Aorta (tissue), 5 donors: ENCODE measurements at regions not wholly inside any gene's neighbourhood (a gene's known extent, or its start where the extent isn't known, plus 50 kb on each side); places are given as distances from the start of the nearest gene placed in this dataset.

ENCODE experiments used
- ATAC-seq: fragments of 200-7000 bp; cut with Tn5 transposase; one replicate; pipeline ENCODE4 v1.9.1; 2022; ENCODE audit warnings: moderate library complexity; ENCODE audit not compliant: low FRiP score
- DNase-seq, 2 donors: peaks; one replicate each; pipeline ENCODE4 v3.0.0-alpha.2; 2020
- H3K27ac ChIP-seq, 2 donors: one replicate each; pipeline ENCODE4 v1.5.1; 2013; ENCODE audit warnings: low read length in 2 of 2, mild to moderate bottlenecking in 2 of 2, moderate library complexity in 2 of 2, control low read depth in 1 of 2, inconsistent platforms in 1 of 2, low read depth in 1 of 2
- H3K27me3 ChIP-seq, 2 donors: one replicate each; pipeline ENCODE4 v1.6.1; 2013; ENCODE audit warnings: control low read depth in 1 of 2, low read length in 1 of 2, mild to moderate bottlenecking in 1 of 2, moderate library complexity in 1 of 2; ENCODE audit not compliant: insufficient read depth in 2 of 2, control insufficient read depth in 1 of 2
- H3K36me3 ChIP-seq, 2 donors: one replicate each; pipeline ENCODE4 v1.6.1; 2013; ENCODE audit warnings: control low read depth in 1 of 2, low read length in 1 of 2, mild to moderate bottlenecking in 1 of 2; ENCODE audit not compliant: insufficient read depth in 2 of 2, control insufficient read depth in 1 of 2
- H3K4me1 ChIP-seq, 2 donors: one replicate each; pipeline ENCODE4 v1.6.1; 2013; ENCODE audit warnings: low read length in 2 of 2, control low read depth in 1 of 2, mild to moderate bottlenecking in 1 of 2, moderate library complexity in 1 of 2; ENCODE audit not compliant: insufficient read depth in 2 of 2, control insufficient read depth in 1 of 2
- H3K4me3 ChIP-seq, 2 donors: one replicate each; pipeline ENCODE4 v1.5.1; 2013; ENCODE audit warnings: low read length in 2 of 2, control low read depth in 1 of 2, mild to moderate bottlenecking in 1 of 2
- H3K9me3 ChIP-seq: one replicate; pipeline ENCODE4 v1.6.1; 2013; ENCODE audit warnings: mild to moderate bottlenecking, low read length; ENCODE audit not compliant: control insufficient read depth
- WGBS, 2 donors: extraction: QIAGEN DNeasy Blood & Tissue Kit; methylation state at CpG; one replicate each; pipeline ENCODE4 v1.1.7; 2013; 5-methylcytosine and 5-hydroxymethylcytosine counted together
- intact Hi-C, 2 donors: fragments of 100-400 bp; cut with DNase I; formaldehyde crosslinking; loops; one replicate each; pipeline versions ENCODE4 v1.14.2 to v1.15.0; 2022
- donor health status: healthy with polysubstance abuse.
- donor health status: Bipolar disorder and iron deficiency.
- donor health status: DM: no; HTN: no; CAD: no.
- donor health status: DM: no; HTN: no; CAD: no.
- donor health status: DM: yes; HTN: yes; CAD: no.

DNA sequence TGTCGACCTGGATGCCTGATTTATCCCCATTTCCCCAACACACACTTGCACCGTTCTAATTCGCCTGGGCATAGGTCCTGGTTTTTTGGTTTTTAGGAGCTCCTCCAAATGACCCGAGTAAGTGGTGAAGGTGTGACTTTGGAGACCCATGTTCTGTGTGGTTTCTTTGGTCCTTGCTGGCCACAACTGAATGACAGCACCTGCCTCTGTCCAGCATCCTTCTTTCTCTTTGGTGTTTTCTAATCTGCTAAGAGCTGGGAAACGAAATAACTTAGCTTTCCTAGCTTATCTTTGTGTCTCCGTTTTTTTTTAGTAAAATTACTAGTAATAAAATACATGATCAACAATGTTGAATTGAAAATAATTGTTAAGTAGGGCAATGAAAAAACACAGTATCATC, 120.2 kb downstream of the PRLHR start:
- DNase-seq (no peak), ATAC-seq (no peak)
- 80 to 83% methylated on average over 6 of the region's 6 CpGs for WGBS, 2 donors
- no peaks in the 10 kb centered on the region for H3K36me3 ChIP-seq
- intact Hi-C loops: no loop called here
- no peak overlapping the region for H3K27ac ChIP-seq
- no peaks in the 10 kb centered on the region for H3K4me1 ChIP-seq
- H3K4me3 ChIP-seq: no peak overlapping the region
- peaks cover 7% of the 10 kb centered on the region for H3K9me3 ChIP-seq
- no peaks in the 10 kb centered on the region for H3K27me3 ChIP-seq

DNA sequence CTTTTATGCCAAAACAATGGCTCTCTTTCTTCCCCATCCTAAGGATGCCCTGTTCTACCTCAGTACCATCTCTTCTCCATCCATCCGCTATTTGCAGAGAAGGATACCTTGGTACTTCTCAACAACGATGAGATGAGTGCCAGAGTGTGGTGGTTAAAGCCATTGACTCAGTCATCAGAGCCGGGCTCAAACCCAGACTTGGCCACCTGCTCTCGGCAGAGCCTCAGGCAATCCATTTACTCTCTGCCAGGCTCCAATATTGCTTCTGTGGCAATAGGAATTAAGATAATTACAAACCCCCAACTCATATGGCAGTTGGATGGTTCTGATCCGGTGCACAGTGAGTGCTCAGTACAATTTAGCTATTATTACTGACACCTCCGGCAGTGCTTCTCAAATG, 121.3 kb downstream of the PRLHR start:
- Histone ChIP-seq H3K9me3 (peaks cover 8% of the 10 kb centered on the region), H3K4me3 (no peak overlapping the region), H3K4me1 (no peaks in the 10 kb centered on the region), H3K36me3 (no peaks in the 10 kb centered on the region), H3K27ac (no peak overlapping the region), H3K27me3 (no peaks in the 10 kb centered on the region)
- DNase-seq (no peak), ATAC-seq (no peak)
- intact Hi-C loops: no loop called here
- 86 to 92% methylated on average over 6 of the region's 6 CpGs for WGBS, 2 donors

DNA sequence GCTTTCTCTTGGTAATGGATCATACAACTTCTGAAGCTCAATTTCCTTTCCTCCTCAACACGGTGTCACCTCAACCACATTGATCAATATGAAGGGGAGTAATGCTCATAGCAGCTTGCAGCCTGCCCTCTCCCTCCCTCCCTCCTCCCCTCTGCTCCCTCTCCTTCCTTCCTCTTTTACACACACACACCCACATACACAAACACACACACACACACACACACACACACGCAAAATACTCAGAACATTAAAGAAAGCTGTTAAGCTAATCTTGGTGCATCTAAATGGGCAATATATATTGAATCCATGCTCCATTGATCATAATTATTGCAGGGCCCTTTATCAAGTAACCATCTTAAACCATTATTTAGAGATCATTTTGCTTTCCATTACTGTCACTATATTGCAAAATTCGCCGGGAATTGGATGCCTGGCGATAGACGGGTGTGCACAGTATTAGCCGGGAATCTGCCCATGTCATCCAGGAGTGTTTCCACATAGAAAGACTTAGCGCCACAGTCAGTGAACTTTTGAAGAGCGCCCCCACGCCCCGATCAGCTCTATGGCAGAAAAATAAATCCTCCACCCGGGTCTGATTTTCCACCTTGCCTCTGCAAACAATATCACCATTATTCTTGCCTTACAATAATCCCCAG, 122.0 kb downstream of the PRLHR start:
- intact Hi-C loops: no loop called here
- 55 to 58% methylated on average over 12 of the region's 12 CpGs for WGBS, 2 donors

DNA sequence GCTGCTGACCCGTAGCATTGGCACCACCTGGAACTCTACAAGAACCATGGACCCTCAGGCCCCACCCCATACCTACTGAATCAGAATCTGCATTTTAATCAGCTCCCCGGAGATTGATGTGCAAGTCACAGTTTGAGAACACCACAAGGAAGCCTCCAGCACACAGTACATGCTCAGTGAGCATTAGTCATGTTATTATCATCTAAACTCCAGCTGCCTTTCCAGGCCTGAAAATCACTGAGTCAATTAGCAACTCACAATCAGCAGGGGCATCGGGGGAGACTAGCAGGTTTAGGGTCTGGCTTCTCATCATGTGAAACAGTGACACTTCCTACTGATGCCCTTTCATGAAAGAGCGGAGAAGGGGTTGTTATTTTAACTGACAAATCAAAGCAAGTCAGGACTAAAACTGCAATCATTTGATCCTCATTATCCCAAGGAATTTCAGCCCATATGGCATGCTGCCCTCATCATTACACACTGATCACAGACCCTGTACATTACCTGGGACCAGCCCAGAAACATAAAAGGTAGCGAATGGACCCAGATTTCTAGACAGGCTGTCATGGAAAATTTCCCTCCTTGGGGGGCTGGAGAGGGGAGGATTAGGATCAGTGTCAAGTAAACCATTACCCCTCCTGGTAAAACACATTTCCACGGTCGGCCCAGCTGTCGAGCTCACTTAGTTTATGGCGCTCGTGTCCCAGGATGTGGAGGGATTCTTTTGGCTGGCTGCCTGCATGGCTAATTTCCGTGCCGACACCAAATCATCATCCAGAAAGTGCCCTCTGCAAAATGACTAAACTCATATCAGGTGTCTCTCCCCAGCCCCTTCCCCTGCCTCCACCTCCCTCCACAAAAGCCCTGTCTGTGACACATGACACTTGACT, 122.8 kb downstream of the PRLHR start:
- Histone ChIP-seq H3K36me3 (no peaks in the 10 kb centered on the region), H3K27ac (no peak overlapping the region), H3K4me1 (no peaks in the 10 kb centered on the region), H3K4me3 (no peak overlapping the region), H3K9me3 (peaks cover 8% of the 10 kb centered on the region), H3K27me3 (no peaks in the 10 kb centered on the region)
- no peak for DNase-seq
- 48 to 50% methylated on average over 12 of the region's 12 CpGs for WGBS, 2 donors
- no peak for ATAC-seq
- intact Hi-C loops: no loop called here

More for the DNA sequence above, 122.0 kb downstream of the PRLHR start:
- ATAC-seq: no peak
- Histone ChIP-seq H3K9me3 (peaks cover 8% of the 10 kb centered on the region), H3K27me3 (no peaks in the 10 kb centered on the region), H3K36me3 (no peaks in the 10 kb centered on the region), H3K4me3 (no peak overlapping the region), H3K4me1 (no peaks in the 10 kb centered on the region), H3K27ac (no peak overlapping the region)
- DNase-seq: no peak

DNA sequence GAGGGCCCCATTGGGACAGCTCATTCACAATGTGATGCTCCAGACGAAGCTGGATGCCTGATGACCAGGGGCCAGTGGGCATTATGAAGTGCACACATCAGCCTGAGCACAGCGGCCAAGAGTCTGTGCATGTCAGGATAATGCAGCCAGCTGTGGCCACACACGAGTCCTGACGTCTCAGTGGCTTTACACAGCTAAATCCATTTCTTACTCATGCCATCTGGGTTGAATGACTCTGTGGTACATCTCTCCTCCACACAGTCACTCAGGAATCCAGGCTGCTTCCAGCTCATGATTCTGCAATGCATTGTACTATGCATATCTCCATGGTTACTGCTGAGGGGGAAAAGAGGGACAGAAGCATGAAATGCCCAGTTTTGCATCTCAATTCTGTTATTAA, 123.6 kb downstream of the PRLHR start:
- WGBS, 2 donors: 77 to 80% methylated on average over 4 of the region's 4 CpGs
- intact Hi-C loops: no loop called here
- H3K4me1 ChIP-seq: no peaks in the 10 kb centered on the region
- peaks cover 8% of the 10 kb centered on the region for H3K9me3 ChIP-seq
- H3K27ac ChIP-seq: no peak overlapping the region
- no peak for ATAC-seq
- no peaks in the 10 kb centered on the region for H3K36me3 ChIP-seq
- no peak overlapping the region for H3K4me3 ChIP-seq
- no peak for DNase-seq
- H3K27me3 ChIP-seq: no peaks in the 10 kb centered on the region

DNA sequence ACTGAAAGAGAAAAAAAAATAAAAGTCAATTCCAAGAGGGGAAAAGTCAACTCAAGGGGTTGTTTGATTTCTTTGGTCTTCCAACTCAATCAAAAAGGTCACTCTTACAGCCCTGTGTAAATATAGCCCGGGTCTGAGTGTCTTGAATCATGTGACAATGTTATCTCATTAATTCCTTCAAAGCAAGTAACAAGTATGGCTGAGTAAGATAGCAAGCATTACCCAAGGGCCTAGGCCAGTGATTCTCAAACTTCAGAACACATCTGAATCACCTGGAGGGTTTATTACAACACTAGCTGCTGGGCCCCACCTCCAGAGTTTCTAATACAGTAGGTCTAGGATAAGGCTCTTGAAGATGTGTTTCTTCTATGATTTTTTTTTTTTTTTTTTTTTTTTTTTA, 125.0 kb downstream of the PRLHR start:
- Histone ChIP-seq H3K4me3 (no peak overlapping the region), H3K36me3 (no peaks in the 10 kb centered on the region), H3K4me1 (no peaks in the 10 kb centered on the region), H3K27ac (no peak overlapping the region), H3K27me3 (no peaks in the 10 kb centered on the region), H3K9me3 (peaks cover 8% of the 10 kb centered on the region)
- ATAC-seq: no peak
- no peak for DNase-seq
- WGBS, 2 donors: 0 to 15% methylated on average over 1 of the region's 1 CpG
- intact Hi-C loops: no loop called here

DNA sequence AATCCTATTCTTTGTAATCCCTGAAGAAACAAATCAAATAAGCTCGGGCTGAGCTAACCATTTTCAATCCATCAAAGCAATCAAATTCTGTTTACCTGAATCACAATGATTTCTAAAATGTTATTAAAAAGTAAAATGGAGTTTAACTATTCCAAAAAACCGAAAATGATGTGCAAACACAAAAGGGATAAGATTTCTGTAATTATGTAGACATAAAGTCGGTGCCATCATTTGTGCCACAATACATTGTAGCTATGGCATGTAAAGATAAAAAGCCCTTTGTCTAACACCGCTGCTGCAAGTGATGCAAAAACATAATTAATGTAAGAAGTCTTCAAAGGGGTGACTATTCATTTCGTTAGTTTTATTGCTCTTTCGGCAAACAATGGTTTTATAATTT, 125.1 kb upstream of the FAM204A start:
- Histone ChIP-seq H3K36me3 (no peaks in the 10 kb centered on the region), H3K27ac (no peak overlapping the region), H3K27me3 (peaks cover 0 to 2% of the 10 kb centered on the region in 2 donors), H3K9me3 (peaks cover 9% of the 10 kb centered on the region), H3K4me3 (no peak overlapping the region), H3K4me1 (no peaks in the 10 kb centered on the region)
- 75 to 76% methylated on average over 6 of the region's 6 CpGs for WGBS, 2 donors
- ATAC-seq (no peak), DNase-seq (no peak)
- intact Hi-C loops: loop anchor here in 1 of 2 donors (10.0 kb wide), 1 partner anchor 972 kb away; no protein-coding TSS in a partner anchor

DNA sequence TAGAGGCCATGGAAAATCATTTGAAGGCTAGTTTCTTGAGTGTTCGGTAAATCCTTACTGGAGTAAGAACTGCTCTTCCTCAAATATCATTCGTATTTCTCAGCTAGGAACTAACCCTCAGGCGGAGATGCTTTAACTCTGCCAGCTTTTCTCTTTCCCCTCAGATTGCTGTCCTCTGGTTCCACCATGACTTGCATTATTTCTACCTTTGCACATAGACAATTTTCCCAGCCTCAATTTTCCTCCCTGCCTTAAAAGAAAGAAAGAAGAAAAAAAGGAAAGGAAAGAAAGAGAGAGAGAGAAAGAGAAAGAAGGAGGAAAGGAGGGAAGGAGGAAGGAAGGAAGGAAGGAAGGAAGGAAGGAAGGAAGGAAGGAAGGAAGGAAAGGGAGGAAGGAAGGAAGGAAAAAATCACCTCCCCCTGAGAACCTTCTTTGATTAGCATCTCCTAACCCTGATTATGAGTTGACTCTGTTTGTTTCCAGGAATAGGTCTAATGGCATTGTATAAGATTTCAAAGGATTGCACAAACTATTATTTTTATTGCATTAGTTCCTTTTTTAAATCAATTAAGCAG, 123.3 kb upstream of the FAM204A start:
- Histone ChIP-seq H3K27me3 (peaks cover 0 to 2% of the 10 kb centered on the region in 2 donors), H3K4me3 (no peak overlapping the region), H3K9me3 (peaks cover 5% of the 10 kb centered on the region), H3K27ac (no peak overlapping the region), H3K4me1 (no peaks in the 10 kb centered on the region), H3K36me3 (no peaks in the 10 kb centered on the region)
- DNase-seq (no peak), ATAC-seq (no peak)
- 79 to 82% methylated on average over 3 of the region's 3 CpGs for WGBS, 2 donors
- intact Hi-C loops: loop anchor here in 1 of 2 donors (10.0 kb wide), 1 partner anchor 971 kb away; no protein-coding TSS in a partner anchor
